GM18870 (cell line): ENCODE measurements at regions not wholly inside any gene's neighbourhood (a gene's known extent, or its start where the extent isn't known, plus 50 kb on each side); places are given as distances from the start of the nearest gene placed in this dataset.

ENCODE experiments used
- ATAC-seq: cut with Tn5 transposase; IDR thresholded peaks from one replicate; pipeline ENCODE4 v1.9.1; 2021; ENCODE audit warnings: moderate library complexity; ENCODE audit not compliant: unreplicated experiment

- no peak for ATAC-seq
These were observed 371.6 kb downstream of the EIPR1 start for GRCh38 chr2:3005859-3006501.

GRCh38 chr2:3001615-3002560 is 375.7 kb downstream of the EIPR1 start:
- ATAC-seq: no peak

GRCh38 chr2:3000968-3001367 is 376.6 kb downstream of the EIPR1 start:
- no peak for ATAC-seq

- ATAC-seq: no peak
These were observed 377.5 kb downstream of the EIPR1 start for GRCh38 chr2:3000125-3000524.

- ATAC-seq: no peak
These were observed 378.6 kb downstream of the EIPR1 start for GRCh38 chr2:2998971-2999370.

GRCh38 chr2:2993172-2993692 is 384.4 kb downstream of the EIPR1 start:
- ATAC-seq: no peak

GRCh38 chr2:2992634-2993033 is 385.0 kb downstream of the EIPR1 start:
- no peak for ATAC-seq

GRCh38 chr2:2985020-2985419 is 392.6 kb downstream of the EIPR1 start:
- no peak for ATAC-seq

GRCh38 chr2:2981000-2981399 is 396.6 kb downstream of the EIPR1 start:
- ATAC-seq: no peak

- no peak for ATAC-seq
These were observed 402.6 kb downstream of the EIPR1 start for GRCh38 chr2:2974982-2975381.

- no peak for ATAC-seq
These were observed 417.0 kb downstream of the EIPR1 start for GRCh38 chr2:2960441-2961133.

- no peak for ATAC-seq
These were observed 427.1 kb downstream of the EIPR1 start for GRCh38 chr2:2950403-2950952.

- ATAC-seq: no peak
These were observed 430.2 kb downstream of the EIPR1 start for GRCh38 chr2:2947406-2947805.

GRCh38 chr2:2942906-2943305 is 434.7 kb downstream of the EIPR1 start:
- ATAC-seq: no peak

GRCh38 chr2:2942225-2942624 is 435.4 kb downstream of the EIPR1 start:
- no peak for ATAC-seq

- ATAC-seq: no peak
These were observed 436.4 kb downstream of the EIPR1 start for GRCh38 chr2:2941205-2941604.

GRCh38 chr2:2940702-2941101 is 436.9 kb downstream of the EIPR1 start:
- ATAC-seq: no peak

- ATAC-seq: no peak
These were observed 437.6 kb downstream of the EIPR1 start for GRCh38 chr2:2940061-2940460.

GRCh38 chr2:2939078-2939795 is 438.4 kb downstream of the EIPR1 start:
- ATAC-seq: no peak

- no peak for ATAC-seq
These were observed 439.1 kb downstream of the EIPR1 start for GRCh38 chr2:2938481-2938880.
